Left ventricle myocardium inferior (tissue), 1 donor: ENCODE measurements at regions not wholly inside any gene's neighbourhood (a gene's known extent, or its start where the extent isn't known, plus 50 kb on each side); places are given as distances from the start of the nearest gene placed in this dataset.

Experiments
- DNase-seq: peaks from one replicate; pipeline ENCODE4 v3.0.0-alpha.2; 2020
- H3K27ac ChIP-seq: fragments of 200-600 bp; replicated peaks from 2 replicates; pipeline ENCODE4 v1.8.0; 2021
- H3K27me3 ChIP-seq: fragments of 200-600 bp; 2 replicates; pipeline ENCODE4 v1.8.0; 2021; ENCODE audit warnings: low read depth
- H3K36me3 ChIP-seq: fragments of 200-600 bp; 2 replicates; pipeline ENCODE4 v1.8.0; 2021
- H3K4me1 ChIP-seq: fragments of 200-600 bp; 2 replicates; pipeline ENCODE4 v1.8.0; 2021
- H3K4me3 ChIP-seq: fragments of 200-600 bp; 2 replicates; pipeline ENCODE4 v1.8.0; 2021; ENCODE audit warnings: mild to moderate bottlenecking, moderate library complexity
- H3K9me3 ChIP-seq: fragments of 200-600 bp; replicated peaks from 2 replicates; pipeline ENCODE4 v1.8.0; 2021
- intact Hi-C: fragments of 100-400 bp; cut with micrococcal nuclease; formaldehyde crosslinking; loops from one replicate; pipeline ENCODE4 v1.11.0; 2022
- TF ChIP-seq, protein P1 (sequence below): fragments of 200-600 bp; IDR thresholded peaks from 2 replicates; pipeline ENCODE4 v1.8.0; 2021; ENCODE audit warnings: antibody characterized with exemption, mild to moderate bottlenecking, borderline replicate concordance
- donor health status: DM: no; HTN: yes; CAD: no; lungs with severe emphysema.

DNA sequence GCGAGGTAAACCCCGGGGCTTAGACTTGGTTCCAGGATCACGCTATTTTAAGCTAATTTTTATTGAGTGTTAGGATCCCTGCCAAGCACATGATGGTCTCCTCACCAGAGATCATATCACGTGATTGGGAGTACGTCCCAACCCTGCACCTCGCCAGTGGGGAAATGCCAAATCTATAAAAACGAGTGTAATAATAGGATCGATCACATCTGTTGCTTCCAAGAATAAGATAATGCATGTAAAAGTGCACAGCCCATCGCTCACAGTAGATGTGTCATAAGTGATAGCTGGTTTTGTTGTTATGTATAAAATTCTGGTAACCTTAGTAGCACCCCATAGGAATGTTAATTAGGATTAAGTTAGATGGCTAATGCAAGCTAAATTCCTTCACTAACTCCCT lies 581.0 kb upstream of the TMEM132C start:
- Histone ChIP-seq H3K9me3 (no peaks in the 10 kb centered on the region), H3K4me3 (no peak overlapping the region), H3K36me3 (no peaks in the 10 kb centered on the region), H3K27me3 (peaks cover 6% of the 10 kb centered on the region), H3K27ac (no peak overlapping the region), H3K4me1 (no peaks in the 10 kb centered on the region)
- DNase-seq, result no peak
- TF ChIP-seq, protein P1, sequence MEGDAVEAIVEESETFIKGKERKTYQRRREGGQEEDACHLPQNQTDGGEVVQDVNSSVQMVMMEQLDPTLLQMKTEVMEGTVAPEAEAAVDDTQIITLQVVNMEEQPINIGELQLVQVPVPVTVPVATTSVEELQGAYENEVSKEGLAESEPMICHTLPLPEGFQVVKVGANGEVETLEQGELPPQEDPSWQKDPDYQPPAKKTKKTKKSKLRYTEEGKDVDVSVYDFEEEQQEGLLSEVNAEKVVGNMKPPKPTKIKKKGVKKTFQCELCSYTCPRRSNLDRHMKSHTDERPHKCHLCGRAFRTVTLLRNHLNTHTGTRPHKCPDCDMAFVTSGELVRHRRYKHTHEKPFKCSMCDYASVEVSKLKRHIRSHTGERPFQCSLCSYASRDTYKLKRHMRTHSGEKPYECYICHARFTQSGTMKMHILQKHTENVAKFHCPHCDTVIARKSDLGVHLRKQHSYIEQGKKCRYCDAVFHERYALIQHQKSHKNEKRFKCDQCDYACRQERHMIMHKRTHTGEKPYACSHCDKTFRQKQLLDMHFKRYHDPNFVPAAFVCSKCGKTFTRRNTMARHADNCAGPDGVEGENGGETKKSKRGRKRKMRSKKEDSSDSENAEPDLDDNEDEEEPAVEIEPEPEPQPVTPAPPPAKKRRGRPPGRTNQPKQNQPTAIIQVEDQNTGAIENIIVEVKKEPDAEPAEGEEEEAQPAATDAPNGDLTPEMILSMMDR, result no peak
- intact Hi-C loops, result no loop called here

DNA sequence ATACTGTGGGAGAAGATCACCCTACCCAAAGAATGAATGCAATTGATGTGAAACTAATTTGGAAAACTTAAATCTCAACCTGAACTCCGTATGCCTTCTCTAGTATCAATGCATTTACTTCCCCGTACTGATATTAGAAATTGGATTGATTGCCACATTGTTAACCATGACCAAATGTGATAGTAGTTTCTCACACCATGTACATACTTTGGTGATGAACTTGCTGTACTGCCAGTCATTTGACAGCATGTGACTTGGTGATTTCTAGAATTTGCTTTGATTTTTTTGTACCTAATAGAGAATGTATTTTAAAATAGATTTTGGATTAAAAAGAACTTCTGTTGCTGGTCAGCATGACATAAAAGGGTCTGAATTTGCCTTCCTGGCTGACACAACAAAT lies 579.8 kb upstream of the TMEM132C start:
- no peak for DNase-seq
- intact Hi-C loops, result no loop called here
- H3K9me3 ChIP-seq, result no peaks in the 10 kb centered on the region
- TF ChIP-seq, protein P1, result no peak
- no peak overlapping the region for H3K27ac ChIP-seq
- H3K4me3 ChIP-seq, result no peak overlapping the region
- H3K4me1 ChIP-seq, result no peaks in the 10 kb centered on the region
- H3K36me3 ChIP-seq, result no peaks in the 10 kb centered on the region
- H3K27me3 ChIP-seq, result peaks cover 6% of the 10 kb centered on the region

DNA sequence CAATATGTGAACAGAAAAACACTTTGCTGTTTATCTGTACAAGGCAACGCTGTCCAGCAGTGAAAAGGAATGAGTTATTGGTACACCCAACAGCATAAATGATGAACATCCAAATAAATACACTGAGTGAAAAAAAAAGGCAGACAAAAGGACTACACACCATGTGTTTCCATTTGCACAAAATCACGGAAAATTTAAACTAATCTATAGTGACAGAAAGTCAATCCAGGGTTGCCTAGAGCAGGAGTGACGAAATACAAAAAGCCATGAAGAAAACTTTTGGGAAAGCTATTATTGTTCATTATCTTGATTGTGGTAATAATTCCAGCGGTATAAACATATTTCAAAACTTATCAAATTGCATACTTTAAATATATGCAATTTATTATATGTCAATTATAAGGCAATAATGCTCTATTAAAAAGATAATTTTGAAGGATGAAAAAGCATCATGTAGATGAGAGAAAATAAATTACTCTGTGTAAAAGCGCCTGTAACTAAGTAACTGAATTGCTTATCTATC lies 578.0 kb upstream of the TMEM132C start:
- DNase-seq, result no peak

DNA sequence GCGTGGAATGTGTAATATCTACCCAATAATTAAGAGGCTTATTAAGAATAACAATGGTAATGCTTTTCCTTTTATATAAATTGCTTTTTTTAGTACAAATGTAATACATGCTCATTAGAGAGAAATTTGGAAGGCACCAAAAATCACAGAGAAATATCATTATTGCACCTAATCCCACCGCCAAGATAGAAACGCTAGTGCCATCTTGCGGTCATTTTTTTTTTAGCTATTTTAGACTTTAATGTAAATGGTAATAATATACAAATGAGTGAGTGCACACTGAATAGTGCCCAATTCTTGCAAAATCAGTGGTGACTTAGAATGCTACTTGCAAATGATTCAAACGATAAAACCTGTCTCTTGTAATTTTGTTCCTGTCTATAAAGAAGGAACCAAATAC lies 576.8 kb upstream of the TMEM132C start:
- Histone ChIP-seq H3K36me3 (no peaks in the 10 kb centered on the region), H3K27ac (no peak overlapping the region)

More for the DNA sequence above, 578.0 kb upstream of the TMEM132C start:
- H3K27me3 ChIP-seq, result no peaks in the 10 kb centered on the region
- intact Hi-C loops, result no loop called here
- TF ChIP-seq, protein P1, result no peak
- no peaks in the 10 kb centered on the region for H3K9me3 ChIP-seq
- no peak overlapping the region for H3K27ac ChIP-seq
- H3K36me3 ChIP-seq, result no peaks in the 10 kb centered on the region
- H3K4me3 ChIP-seq, result no peak overlapping the region
- no peaks in the 10 kb centered on the region for H3K4me1 ChIP-seq

DNA sequence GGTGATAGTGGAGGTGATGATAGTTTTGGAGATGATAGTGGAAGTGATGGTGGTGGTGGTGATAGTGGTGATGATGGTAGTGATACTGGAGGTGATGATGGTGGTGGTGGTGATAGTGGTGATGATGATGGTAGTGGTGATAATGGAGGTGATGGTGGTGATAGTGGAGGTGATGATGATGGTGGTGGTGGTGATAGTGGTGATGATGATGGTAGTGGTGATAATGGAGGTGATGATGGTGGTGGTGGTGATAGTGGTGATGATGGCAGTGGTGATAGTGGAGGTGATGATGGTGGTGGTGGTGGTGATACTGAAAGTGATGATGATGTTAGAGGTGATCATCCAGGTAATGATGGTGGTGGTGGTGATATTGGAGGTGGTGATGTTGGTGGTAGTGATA lies 570.0 kb upstream of the TMEM132C start:
- Histone ChIP-seq H3K36me3 (no peaks in the 10 kb centered on the region), H3K27ac (no peak overlapping the region), H3K4me3 (no peak overlapping the region), H3K4me1 (no peaks in the 10 kb centered on the region), H3K27me3 (peaks cover 7% of the 10 kb centered on the region), H3K9me3 (peaks cover 6% of the 10 kb centered on the region)
- DNase-seq, result no peak
- TF ChIP-seq, protein P1, result no peak
- intact Hi-C loops, result no loop called here

More for the DNA sequence above, 576.8 kb upstream of the TMEM132C start:
- Histone ChIP-seq H3K27me3 (no peaks in the 10 kb centered on the region), H3K4me3 (no peak overlapping the region), H3K9me3 (no peaks in the 10 kb centered on the region), H3K4me1 (no peaks in the 10 kb centered on the region)
- TF ChIP-seq, protein P1, result no peak
- intact Hi-C loops, result no loop called here
- no peak for DNase-seq
